HCT116 (cell line): ENCODE measurements at regions not wholly inside any gene's neighbourhood (a gene's known extent, or its start where the extent isn't known, plus 50 kb on each side); places are given as distances from the start of the nearest gene placed in this dataset.

Source experiments
- ATF3 ChIP-seq: IDR thresholded peaks from 2 replicates; pipeline ENCODE4 v1.6.1; 2012
- CEBPB ChIP-seq: IDR thresholded peaks from 2 replicates; pipeline ENCODE4 v1.6.1; 2012; ENCODE audit warnings: low read depth
- CTCF ChIP-seq, 3 experiments: fragments of 200-600 bp in 1 of 3; sonication (generic) in 1 of 3; IDR thresholded peaks in 2 of 3; conservative IDR thresholded peaks in 1 of 3; 2 replicates each; pipeline ENCODE4 v1.5.1; 2012 to 2017; ENCODE audit warnings: low read depth in 2 of 3, low read length in 2 of 3, antibody characterized with exemption in 1 of 3, borderline replicate concordance in 1 of 3, control low read depth in 1 of 3, mild to moderate bottlenecking in 1 of 3, mixed read lengths in 1 of 3, mixed run types in 1 of 3, moderate library complexity in 1 of 3; ENCODE audit not compliant: insufficient read depth in 1 of 3
- ELF1 ChIP-seq: IDR thresholded peaks from 2 replicates; pipeline ENCODE4 v1.6.1; 2012; ENCODE audit warnings: low read depth, borderline replicate concordance
- EZH2 ChIP-seq: fragments of 200-600 bp; sonication (generic); IDR thresholded peaks from 2 replicates; pipeline ENCODE4 v1.6.1; 2017; ENCODE audit warnings: antibody characterized with exemption, mixed run types
- MAX ChIP-seq: IDR thresholded peaks from 2 replicates; pipeline ENCODE4 v1.6.1; 2012
- POLR2A ChIP-seq: IDR thresholded peaks from 2 replicates; pipeline ENCODE4 v1.7.0; 2011; ENCODE audit warnings: borderline replicate concordance; ENCODE audit not compliant: insufficient read depth, insufficient read length; ENCODE audit errors: extremely low read depth
- POLR2AphosphoS5 ChIP-seq: IDR thresholded peaks from 2 replicates; pipeline ENCODE4 v1.6.1; 2011; ENCODE audit warnings: mild to moderate bottlenecking, low read depth, low read length, moderate library complexity
- RAD21 ChIP-seq: IDR thresholded peaks from 2 replicates; pipeline ENCODE4 v1.6.1; 2012; ENCODE audit warnings: low read depth, mild to moderate bottlenecking
- REST ChIP-seq: IDR thresholded peaks from 2 replicates; pipeline ENCODE4 v1.6.1; 2012; ENCODE audit warnings: low read depth

- TF ChIP-seq CTCF (IDR thresholded peaks at IDR 0.05 in 2 of 3, conservative IDR thresholded peaks at IDR 0.05 in 1 of 3; ENCODE audit: borderline replicate concordance in 1 of 3, insufficient read depth in 1 of 3, low read depth in 2 of 3, low read length in 2 of 3), result no peak
- no peak for TF ChIP-seq ELF1
- no peak for TF ChIP-seq CEBPB
- no peak for TF ChIP-seq RAD21
- TF ChIP-seq EZH2, result no peak
- no peak for TF ChIP-seq ATF3
- no peak for TF ChIP-seq POLR2A
- no peak for TF ChIP-seq MAX
- TF ChIP-seq REST, result no peak
- no peak for TF ChIP-seq POLR2AphosphoS5
Observed at GRCh38 chr1:22257290-22258275, 114.7 kb upstream of the WNT4 start.
